ENCODE measurements at regions not wholly inside any gene's neighbourhood (a gene's known extent, or its start where the extent isn't known, plus 50 kb on each side); places are given as distances from the start of the nearest gene placed in this dataset.

GRCh38 chr2:144233317-144233716 is 286.6 kb downstream of the ZEB2 start:
- Histone ChIP-seq H4K20me1 (replicated peaks; ENCODE audit: control insufficient read depth, insufficient read depth, low read length) (no peaks in the 10 kb centered on the region), H3K9ac (ENCODE audit: insufficient read depth in 1 of 2, low read depth in 2 of 2, low read length in 2 of 2) (no peak overlapping the region), H3K4me3 (no peak overlapping the region), H3K36me3 (ENCODE audit: control insufficient read depth, insufficient read depth, low read length) (no peaks in the 10 kb centered on the region; the same call in 2 of the 3 replicates), H3K4me1 (replicated peaks in 1 of 2; ENCODE audit: control insufficient read depth in 2 of 2, insufficient read depth in 2 of 2, low read length in 2 of 2) (peaks cover 0 to 42% of the 10 kb centered on the region in 2 experiments; a peak in 3 of 5 replicates), H3K9me1 (ENCODE audit: control insufficient read depth, insufficient read depth, low read length) (no peaks in the 10 kb centered on the region), H3K9me3 (replicated peaks; ENCODE audit: control insufficient read depth, insufficient read depth, low read depth, low read length) (no peaks in the 10 kb centered on the region), H3K79me2 (ENCODE audit: control insufficient read depth, insufficient read depth, low read length) (no peaks in the 10 kb centered on the region), H3K27me3 (ENCODE audit: control insufficient read depth in 2 of 2, insufficient read depth in 2 of 2, low read length in 2 of 2) (no peaks in the 10 kb centered on the region), H2AFZ (ENCODE audit: low read depth, low read length) (peak overlapping the region; percentile 43), H3K4me2 (ENCODE audit: insufficient read depth, low read length) (no peak overlapping the region), H3K27ac (ENCODE audit: extremely low read depth, low read depth, low read length) (no peak overlapping the region)
- ATAC-seq (no peak), DNase-seq (ENCODE audit: extremely low read depth in 1 of 4, low spot score in 3 of 4) (no peak), FAIRE-seq (no peak)
- in situ Hi-C loops (cut with MboI) (no loop called here), intact Hi-C loops (cut with micrococcal nuclease) (loop anchor here (5.0 kb wide), 3 partner anchors 81 to 289 kb away; partner anchors contain the start of gene ZEB2)
- ChIA-PET POLR2A (no interaction called here), CTCF (ENCODE audit: low intra/inter-chr PET ratio) (no interaction called here)
- no peak for TF ChIP-seq ZNF232 (CRISPR knock-in tag; IDR thresholded peaks at IDR 0.05)
- WGBS (ENCODE audit: insufficient coverage, low coverage, missing lambda C conversion rate), result 100% methylated on average over 2 of the region's 2 CpGs
- BruUV-seq (replicated peaks), result no TSS peak

DNA sequence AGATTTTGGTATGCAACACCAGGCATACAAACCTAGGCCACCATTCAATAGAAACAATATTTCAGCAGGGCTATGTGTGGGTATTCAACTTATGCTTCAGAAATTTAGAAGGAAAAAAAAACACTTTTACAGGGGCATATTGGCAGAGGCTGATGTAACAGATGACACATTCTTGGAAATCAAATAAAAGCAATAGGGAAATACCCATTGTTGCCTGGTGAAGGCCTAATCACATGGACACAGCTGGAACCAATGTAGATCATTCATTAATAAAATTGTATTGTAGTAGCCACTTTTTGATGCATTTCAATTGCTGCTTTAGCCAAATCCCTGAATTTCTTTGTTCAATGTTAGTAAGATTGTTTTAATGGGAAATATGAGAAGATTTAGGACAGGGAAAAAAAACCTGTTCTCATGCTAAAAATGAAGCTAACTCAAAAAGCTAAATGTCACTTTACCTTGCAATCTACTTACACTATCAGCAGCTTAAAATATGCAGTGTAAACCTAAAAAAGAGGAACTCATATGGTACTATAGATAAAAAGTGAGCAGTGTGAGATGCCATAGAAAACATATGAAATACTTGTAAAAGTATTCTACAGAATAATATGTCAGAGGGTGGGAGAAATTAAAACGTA is 289.4 kb downstream of the ZEB2 start:
- H3K9ac ChIP-seq (ENCODE audit: insufficient read depth in 1 of 2, low read depth in 2 of 2, low read length in 2 of 2), result peak overlapping the region in 1 of 2 experiments; percentile 59; a peak in 2 of 4 replicates
- peak in 2 of 4 experiments; percentile 30 to 41 for DNase-seq (ENCODE audit: extremely low read depth in 1 of 4, low spot score in 3 of 4)
- no peaks in the 10 kb centered on the region for H3K36me3 ChIP-seq (ENCODE audit: control insufficient read depth, insufficient read depth, low read length)
- BruUV-seq (replicated peaks), result no TSS peak
- no peaks in the 10 kb centered on the region for H4K20me1 ChIP-seq (replicated peaks; ENCODE audit: control insufficient read depth, insufficient read depth, low read length)
- ChIA-PET POLR2A (interaction anchor here (0.6 to 1.1 kb wide), 2 partner anchors 10 to 13 kb away, joined by 3 to 5 read pairs; no protein-coding TSS in a partner anchor), CTCF (ENCODE audit: low intra/inter-chr PET ratio) (no interaction called here)
- H3K4me3 ChIP-seq, result no peak overlapping the region
- WGBS (ENCODE audit: insufficient coverage, low coverage, missing lambda C conversion rate), result 0% methylated on average over 1 of the region's 1 CpG
- intact Hi-C loops (cut with micrococcal nuclease), result loop anchor here (2.0 to 5.0 kb wide), 4 partner anchors 78 to 292 kb away; partner anchors contain the start of gene ZEB2
- H3K4me2 ChIP-seq (ENCODE audit: insufficient read depth, low read length), result peak overlapping the region; percentile 40
- peak overlapping the region; percentile 75 for H3K27ac ChIP-seq (ENCODE audit: extremely low read depth, low read depth, low read length)
- peak; percentile 78 for ATAC-seq
- H3K4me1 ChIP-seq (replicated peaks in 1 of 2; ENCODE audit: control insufficient read depth in 2 of 2, insufficient read depth in 2 of 2, low read length in 2 of 2), result peaks cover 0 to 36% of the 10 kb centered on the region in 2 experiments; a peak in 3 of 5 replicates
- H3K9me1 ChIP-seq (ENCODE audit: control insufficient read depth, insufficient read depth, low read length), result no peaks in the 10 kb centered on the region
- in situ Hi-C loops (cut with MboI), result no loop called here
- H3K9me3 ChIP-seq (replicated peaks; ENCODE audit: control insufficient read depth, insufficient read depth, low read depth, low read length), result no peaks in the 10 kb centered on the region
- peak; percentile 35 for FAIRE-seq
- H3K27me3 ChIP-seq (ENCODE audit: control insufficient read depth in 2 of 2, insufficient read depth in 2 of 2, low read length in 2 of 2), result no peaks in the 10 kb centered on the region
- H2AFZ ChIP-seq (ENCODE audit: low read depth, low read length), result peak overlapping the region; percentile 77
- H3K79me2 ChIP-seq (ENCODE audit: control insufficient read depth, insufficient read depth, low read length), result no peaks in the 10 kb centered on the region
- no peak for TF ChIP-seq HDAC2 (IDR thresholded peaks at IDR 0.05)
- TF ChIP-seq, protein P1, sequence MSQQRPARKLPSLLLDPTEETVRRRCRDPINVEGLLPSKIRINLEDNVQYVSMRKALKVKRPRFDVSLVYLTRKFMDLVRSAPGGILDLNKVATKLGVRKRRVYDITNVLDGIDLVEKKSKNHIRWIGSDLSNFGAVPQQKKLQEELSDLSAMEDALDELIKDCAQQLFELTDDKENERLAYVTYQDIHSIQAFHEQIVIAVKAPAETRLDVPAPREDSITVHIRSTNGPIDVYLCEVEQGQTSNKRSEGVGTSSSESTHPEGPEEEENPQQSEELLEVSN (IDR thresholded peaks at IDR 0.05; ENCODE audit: borderline replicate concordance in 1 of 2, extremely low read depth in 1 of 2, insufficient read depth in 1 of 2, insufficient read length in 1 of 2, low read depth in 1 of 2, low read length in 1 of 2, poor library complexity in 1 of 2, severe bottlenecking in 1 of 2), result no peak
- peak; percentile 60 for TF ChIP-seq STAT5A (IDR thresholded peaks at IDR 0.05; ENCODE audit: borderline replicate concordance, low read length)
- no peak for TF ChIP-seq KLF13 (tag; IDR thresholded peaks at IDR 0.05; ENCODE audit: borderline replicate concordance, low read depth)
- no peak for TF ChIP-seq TSC22D4 (tag; IDR thresholded peaks at IDR 0.05)
- no peak for TF ChIP-seq HNRNPL (IDR thresholded peaks at IDR 0.05; ENCODE audit: low read depth, low read length)
- TF ChIP-seq SRF (CRISPR knock-in tag; IDR thresholded peaks at IDR 0.05), result no peak
- no peak for TF ChIP-seq RB1 (IDR thresholded peaks at IDR 0.05; ENCODE audit: low read depth)
- peak; percentile 90 for TF ChIP-seq SMARCC2 (IDR thresholded peaks at IDR 0.05; ENCODE audit: low read depth)
- no peak for TF ChIP-seq HDAC1 (IDR thresholded peaks at IDR 0.05)
- TF ChIP-seq CHCHD3 (CRISPR knock-in tag; IDR thresholded peaks at IDR 0.05), result no peak
- TF ChIP-seq ASH1L (IDR thresholded peaks at IDR 0.05; ENCODE audit: borderline replicate concordance, low read depth, partially characterized antibody), result no peak
- 0 out of 2 replicates have a peak, but pooled peaks have one; percentile 30 for TF ChIP-seq RNF2 (IDR thresholded peaks at IDR 0.05)
- TF ChIP-seq CBFA2T3 (IDR thresholded peaks at IDR 0.05), result peak; percentile 80
- TF ChIP-seq ATF1 (CRISPR knock-in tag; IDR thresholded peaks at IDR 0.05), result no peak
- TF ChIP-seq ATF1 (tag; IDR thresholded peaks at IDR 0.05), result peak; percentile 44; the same call in 1 of the 2 replicates
